ENCODE measurements at regions not wholly inside any gene's neighbourhood (a gene's known extent, or its start where the extent isn't known, plus 50 kb on each side); places are given as distances from the start of the nearest gene placed in this dataset.

DNA sequence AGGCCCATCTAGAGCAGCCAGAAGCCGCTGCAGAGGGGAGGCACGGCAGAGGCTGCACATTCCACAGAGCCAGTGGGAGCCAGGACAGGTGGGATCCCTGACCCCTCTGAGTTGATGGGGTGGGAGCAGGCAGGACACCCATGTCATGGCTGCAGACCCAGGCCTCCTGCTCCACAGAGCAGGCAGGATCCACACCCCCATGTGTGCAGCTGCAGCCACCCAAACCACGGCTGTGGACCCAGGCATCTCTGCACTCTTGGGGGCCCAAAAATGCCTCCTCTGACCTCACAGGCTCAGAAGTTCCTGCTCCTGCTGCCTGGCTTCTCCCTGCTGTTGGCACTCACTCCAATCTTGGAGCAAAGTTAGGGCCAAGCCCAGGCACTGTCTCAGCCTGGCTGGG, 112.3 kb upstream of the TMEM18 start:
- DNase-seq (ENCODE audit: low spot score), result no peak

DNA sequence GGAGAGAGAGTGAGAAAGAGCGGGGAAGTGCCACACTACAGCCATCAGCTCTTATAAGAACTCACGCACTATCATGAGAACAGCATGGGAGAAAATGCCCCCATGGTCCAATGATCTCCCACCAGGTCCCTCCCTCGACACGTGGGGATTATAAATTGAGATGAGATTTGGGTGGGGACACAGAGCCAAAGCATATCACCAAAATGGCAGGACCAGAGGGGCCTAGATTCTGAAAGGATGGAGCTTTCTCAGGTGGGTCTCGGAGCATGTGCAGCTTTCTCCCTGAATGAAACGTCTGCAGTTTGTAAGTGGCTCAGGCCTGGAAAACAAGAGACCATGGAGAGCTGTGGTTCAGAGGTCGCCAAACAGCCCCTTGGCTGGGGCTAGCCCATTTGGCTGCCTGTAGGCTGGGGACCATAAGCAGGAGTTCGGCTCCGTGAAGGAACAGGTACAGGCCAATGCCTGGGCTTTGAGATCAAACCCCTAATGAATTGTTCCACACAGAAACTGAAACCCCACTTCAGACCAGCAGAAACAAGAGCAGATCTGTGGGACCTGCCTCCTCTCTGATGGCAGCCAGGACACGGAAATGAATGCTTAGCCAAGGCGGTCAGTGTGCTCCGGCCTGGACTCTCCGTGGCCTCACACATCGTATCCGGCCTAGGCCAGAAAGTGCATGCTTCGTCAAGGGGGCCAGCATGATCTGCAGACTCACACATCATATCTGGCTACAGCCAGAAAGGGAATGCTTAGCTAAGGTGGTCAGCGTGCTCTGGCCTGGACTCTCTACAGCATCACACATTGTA, 111.2 kb upstream of the TMEM18 start:
- no peak for DNase-seq (ENCODE audit: low spot score)

- DNase-seq (ENCODE audit: low spot score), result no peak
Measured at GRCh38 chr2:784753-785152, 107.5 kb upstream of the TMEM18 start.

- no peak for DNase-seq (ENCODE audit: low spot score)
Measured at GRCh38 chr2:780581-780980, 103.4 kb upstream of the TMEM18 start.

DNA sequence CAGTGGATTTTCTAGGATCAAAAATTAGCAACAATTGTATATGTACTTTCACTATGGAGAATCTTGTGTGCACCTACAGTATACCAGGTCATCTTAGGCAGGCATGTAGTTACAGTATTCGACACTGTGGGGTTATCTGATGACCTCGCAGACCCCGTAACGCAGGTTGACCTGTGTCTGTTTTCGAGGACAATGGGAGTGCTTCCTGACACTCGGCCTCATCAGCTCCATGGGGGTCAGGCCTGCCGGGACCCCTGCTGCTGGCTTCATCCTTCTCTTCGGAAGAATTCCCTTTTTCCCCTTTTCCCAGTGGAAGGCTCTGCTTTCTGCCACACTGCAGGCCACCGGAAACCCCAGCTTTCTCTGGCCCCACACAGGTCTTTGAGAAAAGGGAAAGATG, 102.8 kb upstream of the TMEM18 start:
- DNase-seq (ENCODE audit: low spot score), result no peak

DNA sequence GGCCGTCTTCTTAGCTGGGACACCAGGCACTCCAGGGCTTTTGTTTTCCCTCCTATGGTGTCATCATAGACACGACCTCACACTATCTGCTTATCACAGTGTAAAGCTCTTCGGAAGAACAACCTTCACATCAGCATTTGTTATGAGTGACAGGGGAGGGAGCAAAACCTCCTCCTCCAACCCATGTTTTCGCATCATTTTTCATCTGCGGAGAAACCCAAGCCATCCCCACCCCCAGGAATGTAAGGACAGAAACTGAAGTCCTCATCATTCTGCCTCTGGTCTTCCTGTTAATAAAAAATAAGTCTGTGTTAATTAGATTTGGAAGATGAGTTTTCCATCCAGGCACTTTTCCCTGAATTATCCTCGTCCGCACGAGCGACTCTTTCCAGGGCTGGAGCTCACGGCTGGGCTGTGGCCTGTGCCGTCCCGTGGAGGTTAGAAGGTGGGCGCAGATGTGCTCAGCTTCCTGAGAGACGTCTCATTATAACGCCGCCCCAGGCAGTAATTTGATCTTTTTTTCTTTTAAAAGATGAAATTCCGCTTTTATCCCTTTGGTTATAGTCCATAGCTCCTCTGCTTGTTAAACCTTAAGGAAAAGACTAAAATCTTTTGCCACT, 101.6 kb upstream of the TMEM18 start:
- no peak for DNase-seq (ENCODE audit: low spot score)

GRCh38 chr2:777546-777945, 100.3 kb upstream of the TMEM18 start:
- DNase-seq (ENCODE audit: low spot score), result no peak

DNA sequence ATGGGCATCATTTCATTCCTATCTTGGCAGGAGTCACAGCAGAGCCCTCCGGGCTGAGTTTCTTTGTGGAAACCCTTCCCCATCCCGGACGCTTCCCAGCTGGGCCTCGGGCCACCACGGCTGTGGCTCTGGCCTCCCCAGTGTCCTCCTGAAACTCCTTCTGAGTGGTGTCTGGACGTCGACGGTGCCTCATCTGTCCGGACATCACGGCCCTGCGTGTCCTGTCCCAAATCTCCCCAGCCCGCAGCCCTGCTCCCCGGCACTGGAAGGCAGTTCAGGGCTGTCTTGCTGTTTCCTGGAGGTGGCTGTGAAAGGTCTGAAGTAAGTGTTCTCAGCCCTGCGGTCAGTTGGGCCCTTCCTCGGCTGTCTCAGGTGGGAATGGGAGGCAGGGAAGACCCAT, 99.8 kb upstream of the TMEM18 start:
- DNase-seq (ENCODE audit: low spot score), result no peak

DNA sequence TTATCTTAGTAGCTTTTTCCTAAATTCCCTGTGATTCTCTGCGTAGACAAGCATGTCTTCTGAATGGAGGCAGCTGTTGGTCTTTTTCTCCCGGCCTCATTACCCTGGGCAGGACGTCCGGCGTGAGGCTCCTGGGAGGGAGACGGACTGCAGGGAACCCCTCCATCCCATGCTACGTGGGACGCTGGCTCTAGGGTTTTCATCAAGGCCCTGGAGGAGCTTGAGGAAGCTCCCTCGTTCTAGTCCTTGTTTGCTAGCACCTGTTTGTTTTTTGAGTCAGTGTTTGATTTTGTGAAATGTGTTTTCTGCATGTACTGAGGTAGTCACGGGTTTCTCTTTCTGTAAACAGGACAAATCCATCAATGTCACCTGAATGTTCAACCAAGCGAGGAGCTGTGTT, 99.3 kb upstream of the TMEM18 start:
- no peak for DNase-seq (ENCODE audit: low spot score)

DNA sequence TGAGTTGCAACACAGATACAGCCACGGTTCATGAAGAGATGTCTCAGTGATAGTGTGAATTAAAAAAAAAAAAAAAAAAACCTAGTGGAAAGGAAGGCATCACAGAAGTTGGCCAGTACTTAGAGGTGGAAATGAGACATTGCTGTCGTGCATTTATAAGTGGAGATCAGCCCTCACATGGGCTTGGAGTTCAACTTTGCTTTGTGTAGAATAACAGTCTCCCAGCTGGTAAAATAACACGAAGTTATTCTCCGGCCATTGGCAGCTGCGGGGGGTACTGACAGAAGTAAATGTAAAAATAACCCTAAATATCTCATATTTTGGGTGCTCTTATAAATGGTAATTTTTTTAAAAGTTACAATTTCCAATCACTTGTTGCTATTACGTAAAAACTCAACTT, 98.8 kb upstream of the TMEM18 start:
- DNase-seq (ENCODE audit: low spot score), result no peak

- no peak for DNase-seq (ENCODE audit: low spot score)
Measured at GRCh38 chr2:774436-774835, 97.2 kb upstream of the TMEM18 start.

DNA sequence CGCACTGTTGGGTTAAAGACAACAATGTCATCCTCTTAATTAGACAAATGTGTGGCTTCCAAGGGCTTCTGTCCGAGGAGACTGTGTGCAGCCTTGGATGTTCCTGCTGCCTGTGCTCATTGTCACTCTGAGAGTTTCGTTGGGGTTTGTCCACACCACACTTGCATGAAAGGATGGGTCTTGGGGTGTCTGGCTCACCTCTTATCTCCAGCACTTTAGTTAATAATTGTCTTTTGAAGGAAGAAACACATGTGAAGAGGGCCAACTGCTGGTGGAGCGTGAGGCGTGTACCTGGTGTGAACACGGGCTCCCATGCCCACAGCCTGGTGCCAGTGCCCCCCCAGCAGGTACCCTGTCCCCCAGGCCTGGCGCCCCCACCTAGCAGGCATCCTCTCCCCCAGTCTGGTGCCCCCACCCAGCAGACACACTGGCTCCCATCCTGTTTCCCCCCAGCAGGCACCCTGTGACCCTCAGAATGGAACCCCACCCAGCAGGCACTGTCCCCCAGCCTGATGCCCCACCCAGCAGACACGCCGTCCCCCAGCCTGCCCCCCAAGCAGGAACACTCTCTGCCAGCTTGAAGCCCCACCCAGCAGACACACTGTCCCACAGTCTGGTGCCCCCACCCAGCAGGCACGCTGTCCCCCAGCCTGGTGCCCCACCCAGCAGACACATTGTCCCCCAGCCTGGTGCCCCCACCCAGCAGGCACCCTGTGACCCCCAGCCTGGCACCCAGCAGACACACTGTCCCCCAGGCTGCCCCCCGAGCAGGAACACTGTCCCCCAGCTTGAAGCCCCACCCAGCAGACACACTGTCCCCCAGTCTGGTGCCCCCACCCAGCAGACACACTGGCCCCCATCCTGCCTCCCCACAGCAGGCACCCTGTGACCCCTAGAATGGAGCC, 96.3 kb upstream of the TMEM18 start:
- DNase-seq (ENCODE audit: low spot score), result no peak

- no peak for DNase-seq (ENCODE audit: low spot score)
Measured at GRCh38 chr2:771538-771937, 94.3 kb upstream of the TMEM18 start.

DNA sequence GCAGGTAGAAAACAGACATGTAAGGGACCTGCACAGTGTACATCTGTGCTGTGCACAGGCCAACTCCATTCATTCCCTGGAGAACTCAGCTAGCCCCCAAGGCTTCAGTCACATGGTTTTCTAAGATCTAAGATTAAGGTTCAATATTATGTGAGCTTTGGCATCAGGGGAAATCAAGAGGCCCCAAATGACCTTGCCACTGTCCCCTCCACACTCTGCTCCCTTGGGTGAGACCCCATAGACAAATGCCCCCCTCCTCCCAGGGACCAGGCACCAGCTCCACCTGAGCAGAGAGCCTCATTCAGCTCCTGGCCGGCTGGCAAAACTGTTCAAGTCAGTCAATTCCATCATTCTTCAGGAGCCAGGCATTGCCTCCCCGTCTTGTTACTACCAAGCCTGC, 93.6 kb upstream of the TMEM18 start:
- no peak for DNase-seq (ENCODE audit: low spot score)

DNA sequence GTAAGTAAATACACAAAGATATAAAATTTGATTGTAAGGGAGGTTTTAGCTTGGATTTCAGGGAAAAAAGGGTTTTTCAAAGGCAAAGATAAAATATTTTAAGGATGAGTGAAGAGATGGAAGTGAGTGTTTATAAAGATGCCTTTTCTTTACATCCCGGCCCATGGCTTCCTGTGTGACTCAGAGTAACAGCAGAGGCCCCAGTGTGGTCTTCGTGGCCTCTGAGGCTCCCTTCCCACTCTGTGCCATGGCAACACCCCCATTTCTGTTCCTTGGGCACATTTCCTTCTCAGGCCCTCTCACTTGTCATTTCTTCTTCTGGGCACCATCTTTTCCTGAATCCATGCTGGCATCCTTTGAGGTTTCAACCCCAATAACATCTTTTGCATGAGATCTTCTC, 92.6 kb upstream of the TMEM18 start:
- no peak for DNase-seq (ENCODE audit: low spot score)

DNA sequence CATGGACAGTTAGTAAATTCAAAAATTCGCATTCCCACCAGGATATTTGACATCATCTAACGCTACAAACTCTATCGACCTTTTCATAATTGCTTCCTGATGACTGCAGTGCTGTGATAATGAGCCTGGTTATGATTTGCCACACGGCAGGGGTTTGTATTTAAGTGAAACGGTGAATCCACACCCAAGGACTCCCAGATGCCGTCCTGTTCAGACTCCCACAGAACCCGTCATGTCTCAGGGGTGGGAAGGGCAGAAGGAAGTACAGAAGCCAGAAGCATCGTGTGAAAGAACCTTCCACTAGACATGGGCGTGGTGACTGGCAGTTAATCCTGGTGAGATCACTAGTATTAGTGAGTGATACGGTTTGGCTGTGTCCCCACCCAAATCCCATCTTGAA, 91.2 kb upstream of the TMEM18 start:
- no peak for DNase-seq (ENCODE audit: low spot score)

GRCh38 chr2:767944-768343, 90.7 kb upstream of the TMEM18 start:
- no peak for DNase-seq (ENCODE audit: low spot score)

- no peak for DNase-seq (ENCODE audit: low spot score)
Measured at GRCh38 chr2:767440-767839, 90.2 kb upstream of the TMEM18 start.

- DNase-seq (ENCODE audit: low spot score), result no peak
Measured at GRCh38 chr2:766255-766654, 89.0 kb upstream of the TMEM18 start.

DNA sequence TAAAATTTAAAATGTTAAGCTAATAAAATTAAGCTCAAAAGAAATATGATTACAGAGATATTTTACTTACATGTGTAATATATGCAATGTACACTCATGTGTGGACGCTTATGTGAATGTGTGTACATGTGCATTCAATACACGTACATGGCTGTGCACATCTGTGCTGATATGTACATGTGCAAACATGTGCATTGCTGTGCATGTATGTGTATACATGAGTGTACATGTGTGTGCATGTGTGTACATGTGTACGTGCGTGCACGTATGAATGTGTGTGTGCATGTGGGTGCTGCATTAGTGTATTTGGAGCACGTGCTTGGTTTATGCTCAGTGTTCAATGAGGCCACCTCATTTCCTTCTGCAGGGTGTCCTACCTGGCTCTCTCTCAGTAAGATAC, 88.2 kb upstream of the TMEM18 start:
- DNase-seq (ENCODE audit: low spot score), result no peak

DNA sequence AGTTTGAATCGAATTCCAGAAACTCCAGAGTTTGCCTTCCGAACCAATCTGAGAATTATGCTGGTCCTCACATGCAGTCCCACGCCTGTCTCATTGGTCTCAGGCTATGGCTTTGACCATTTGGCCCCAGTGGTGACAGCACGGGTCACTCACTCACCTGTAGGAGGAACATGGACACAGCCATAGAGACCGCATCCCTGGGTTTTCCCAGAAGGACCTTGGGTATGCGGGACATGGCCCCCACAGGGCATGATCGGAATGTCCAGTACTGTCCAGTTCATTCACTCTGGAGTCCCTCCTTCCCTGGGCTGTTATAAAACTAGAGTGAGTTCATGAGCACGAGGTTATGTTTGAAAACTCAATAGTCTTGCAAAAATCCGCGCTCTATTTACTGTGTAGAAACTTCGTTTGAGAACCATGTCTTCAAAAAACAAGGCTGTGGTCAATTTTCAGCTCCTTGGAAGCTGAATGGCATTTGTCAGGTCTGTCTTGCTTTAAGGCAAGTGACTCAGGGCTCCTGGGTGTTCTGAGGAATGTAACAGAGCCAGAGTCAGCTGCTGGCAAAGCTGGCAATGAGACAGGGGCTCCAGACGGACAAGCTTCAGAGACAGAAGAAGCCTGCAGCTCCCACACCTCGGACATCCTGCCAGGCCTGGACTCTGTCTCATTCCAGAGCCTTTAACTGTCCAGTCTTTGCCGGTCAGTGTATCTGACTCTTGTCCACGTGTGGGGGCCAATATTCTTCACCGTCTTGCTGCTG, 86.7 kb upstream of the TMEM18 start:
- DNase-seq (ENCODE audit: low spot score), result no peak

DNA sequence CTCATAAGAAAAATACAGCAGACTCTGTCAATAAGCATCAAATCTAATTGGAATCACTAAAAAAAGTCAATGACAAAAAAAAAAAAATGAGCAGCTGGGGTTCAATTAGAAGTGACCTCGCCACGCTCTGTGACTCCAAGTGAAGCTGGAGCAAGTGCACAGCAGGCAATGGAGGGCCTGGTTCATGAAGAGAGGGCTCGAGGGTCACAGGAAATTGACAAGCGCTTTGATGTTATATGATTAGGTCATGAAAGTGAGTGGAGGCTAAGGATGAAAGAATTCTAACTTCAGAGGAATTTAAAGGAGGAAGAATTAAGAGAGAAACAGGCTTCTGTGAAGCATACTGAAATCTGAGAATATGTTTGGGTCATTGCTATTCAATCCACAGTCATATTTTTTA, 85.4 kb upstream of the TMEM18 start:
- DNase-seq (ENCODE audit: low spot score), result no peak

All from A172 (cell line).